NCI-H187 (cell line): ENCODE measurements at regions not wholly inside any gene's neighbourhood (a gene's known extent, or its start where the extent isn't known, plus 50 kb on each side); places are given as distances from the start of the nearest gene placed in this dataset.

Source experiments
- DNase-seq, 2 experiments: peaks; one replicate each; lab custom pipeline; 2025; lab: John Stamatoyannopoulos, UW

DNA sequence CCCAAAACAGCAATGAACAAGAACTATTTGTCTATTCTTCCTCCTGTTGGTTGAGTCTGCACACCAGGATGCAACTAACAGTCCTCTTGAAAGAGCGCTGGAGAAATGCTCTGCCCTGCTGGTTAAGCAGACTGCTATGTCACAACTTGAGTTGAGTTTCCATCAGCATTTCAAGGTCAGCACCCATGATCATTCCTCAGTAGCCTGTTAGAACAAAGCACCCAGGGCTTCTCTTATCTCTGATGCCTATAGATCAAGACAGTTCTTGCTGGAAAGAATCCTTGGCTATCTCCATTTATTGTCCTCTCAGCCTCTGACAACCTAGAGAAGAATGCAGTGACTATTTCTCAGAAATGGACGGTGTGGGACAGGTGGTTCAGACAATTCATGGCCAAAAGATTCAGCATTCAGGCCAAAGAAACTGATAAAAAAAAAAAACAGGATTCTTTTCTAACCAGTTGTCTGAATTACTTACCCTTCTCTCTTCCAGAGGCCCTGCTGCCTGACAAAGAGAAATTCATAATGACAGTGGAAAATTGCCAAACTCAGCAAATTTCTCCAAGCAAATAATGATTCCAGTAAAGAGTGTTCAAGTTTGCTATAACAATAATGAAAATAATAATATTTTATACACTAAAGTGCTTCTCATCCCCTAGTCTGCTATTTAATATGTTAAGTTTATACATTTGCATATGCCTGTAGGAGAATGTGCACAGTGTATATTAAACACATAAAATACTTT is 306.7 kb downstream of the EMP1 start:
- no peak for DNase-seq

DNA sequence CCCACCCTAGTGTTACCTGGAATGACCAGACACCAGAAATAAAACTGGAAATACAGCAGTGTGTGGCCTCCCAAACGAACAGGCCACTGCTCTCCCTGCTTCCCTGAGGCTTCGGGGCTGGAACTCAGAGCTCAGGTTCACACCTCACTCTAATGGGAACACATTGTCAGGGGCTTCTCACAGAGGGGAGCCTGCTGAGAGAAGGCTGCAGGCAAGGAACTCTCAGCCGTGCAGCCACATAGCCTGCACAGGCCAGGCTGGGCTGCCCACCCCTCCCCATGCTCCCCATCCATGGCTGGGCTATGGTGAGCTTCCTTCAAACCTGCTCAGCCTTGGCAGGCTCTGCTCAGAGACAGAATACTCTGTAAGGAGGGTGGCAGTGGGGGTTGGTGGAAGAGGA is 302.5 kb downstream of the EMP1 start:
- DNase-seq: no peak

DNA sequence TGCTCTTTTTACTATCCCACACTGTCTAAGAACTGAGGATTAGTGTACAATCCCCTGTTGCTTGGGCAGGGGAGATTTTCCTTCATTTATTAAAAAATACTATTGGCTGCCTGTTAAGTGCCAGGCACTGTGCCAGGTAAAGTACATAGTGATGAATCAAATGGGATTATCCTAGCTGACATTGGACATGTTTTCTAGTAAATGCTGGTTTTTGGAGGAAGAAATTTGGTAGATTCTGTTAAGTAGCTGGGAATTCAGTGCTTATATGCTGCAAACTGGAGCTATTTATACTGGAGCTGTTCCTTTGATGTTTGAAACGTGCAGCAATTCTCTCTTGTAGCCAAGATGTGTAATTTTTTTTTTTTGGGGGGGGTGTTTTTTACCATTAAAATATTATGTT is 299.6 kb downstream of the EMP1 start:
- no peak for DNase-seq

DNA sequence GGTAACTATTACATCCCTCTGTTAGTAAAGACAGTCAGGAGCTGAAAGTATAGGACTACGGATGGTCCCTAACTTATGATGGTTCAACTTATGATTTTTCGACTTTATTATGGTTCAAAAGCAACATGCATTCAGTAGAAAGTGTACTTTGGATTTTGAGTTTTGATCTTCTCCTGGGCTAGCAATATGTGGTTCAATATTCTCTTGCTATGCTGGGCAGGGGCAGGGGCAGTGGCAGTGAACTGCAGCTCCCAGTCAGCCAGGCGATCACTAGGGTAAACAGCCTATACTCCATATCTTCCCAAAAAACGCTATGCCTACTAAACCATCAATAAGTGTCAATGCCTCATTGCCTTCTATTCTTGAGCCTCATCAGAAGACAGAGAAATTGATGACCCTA is 292.7 kb downstream of the EMP1 start:
- no peak for DNase-seq

- DNase-seq: no peak
Measured at GRCh38 chr12:13487326-13487725, 290.8 kb downstream of the EMP1 start.

DNA sequence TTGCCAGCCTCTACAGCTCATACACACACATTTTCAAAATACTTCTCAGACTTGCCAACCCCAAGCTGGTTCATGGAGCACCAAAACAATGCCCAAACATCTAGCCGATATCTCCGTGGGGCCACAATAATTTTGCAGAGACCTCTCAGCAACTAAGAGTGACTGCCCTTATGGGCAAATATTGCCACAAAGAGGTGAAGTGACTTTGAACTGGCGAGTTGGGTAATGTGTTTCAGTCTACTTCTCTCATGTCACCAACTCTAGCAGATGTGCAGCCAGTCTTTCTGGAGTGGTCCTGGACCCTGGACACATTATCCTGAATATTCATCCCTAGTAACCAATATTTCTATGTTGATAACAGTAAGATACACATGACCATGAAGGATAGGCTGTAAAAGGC is 290.3 kb downstream of the EMP1 start:
- DNase-seq: no peak

DNA sequence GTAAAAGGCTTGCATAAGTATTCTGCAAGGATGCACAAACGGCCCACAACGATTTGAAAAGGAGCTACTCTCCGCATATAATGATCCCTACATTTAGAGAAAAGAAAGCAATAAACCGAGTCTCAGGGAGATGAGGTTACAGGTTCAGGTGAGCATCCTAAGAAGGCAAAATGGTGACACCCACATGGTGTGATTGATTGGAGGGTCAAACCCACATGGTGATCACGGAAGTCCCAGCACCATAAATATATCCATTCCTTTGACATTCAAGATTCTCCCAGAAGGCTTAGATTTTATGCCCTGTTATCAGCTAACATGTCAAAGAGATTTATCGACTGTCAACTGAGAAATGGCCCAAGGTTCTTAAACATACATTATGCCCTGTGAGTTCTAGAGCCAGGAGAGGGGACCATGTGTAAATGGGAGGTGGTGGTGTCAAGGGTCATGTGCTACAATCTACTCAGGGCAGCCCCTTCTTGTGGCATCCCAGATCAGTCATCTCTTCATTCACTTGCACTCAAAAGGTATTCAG is 282.2 kb downstream of the EMP1 start:
- no peak for DNase-seq

DNA sequence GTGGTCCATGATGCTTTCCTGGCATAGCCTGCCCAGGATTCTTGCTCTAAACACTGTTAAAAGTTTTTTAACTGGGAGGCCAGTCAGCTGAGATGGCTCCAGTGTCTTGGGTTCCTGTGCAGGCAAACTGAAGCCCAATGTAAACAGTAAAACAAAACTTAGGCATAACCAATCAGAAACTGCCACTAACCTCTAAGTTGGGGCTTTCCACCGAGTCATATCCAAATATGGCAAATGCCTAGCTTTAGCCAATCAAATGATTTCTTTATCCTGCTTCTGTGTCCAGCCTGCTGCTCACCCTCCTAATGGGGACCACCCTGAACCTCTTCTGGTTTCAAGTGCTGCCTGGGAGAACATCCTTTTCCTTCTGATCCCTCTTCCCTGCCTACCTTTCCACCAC is 277.9 kb downstream of the EMP1 start:
- no peak for DNase-seq

GRCh38 chr12:13472690-13473089 is 276.2 kb downstream of the EMP1 start:
- DNase-seq: no peak

DNA sequence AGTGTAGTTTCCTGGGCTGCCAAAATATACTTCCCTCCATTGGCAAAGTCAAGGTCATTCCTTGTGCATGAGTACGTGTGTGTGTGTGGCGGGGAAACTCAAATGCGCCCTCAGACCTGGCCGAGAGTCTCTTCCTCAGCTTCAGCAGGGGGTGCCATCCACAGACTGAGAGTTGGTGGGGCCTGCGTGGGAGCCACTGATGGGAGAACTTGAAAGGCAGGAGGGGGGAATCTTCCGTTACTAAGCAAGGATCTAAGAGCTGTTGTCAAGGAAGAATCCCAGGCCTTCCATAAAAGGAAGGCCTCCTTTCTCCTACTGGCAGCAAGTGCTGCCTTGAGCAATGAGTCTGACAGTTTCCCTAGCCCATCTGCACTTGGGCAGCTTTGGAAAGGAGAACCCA is 274.9 kb downstream of the EMP1 start:
- no peak for DNase-seq

DNA sequence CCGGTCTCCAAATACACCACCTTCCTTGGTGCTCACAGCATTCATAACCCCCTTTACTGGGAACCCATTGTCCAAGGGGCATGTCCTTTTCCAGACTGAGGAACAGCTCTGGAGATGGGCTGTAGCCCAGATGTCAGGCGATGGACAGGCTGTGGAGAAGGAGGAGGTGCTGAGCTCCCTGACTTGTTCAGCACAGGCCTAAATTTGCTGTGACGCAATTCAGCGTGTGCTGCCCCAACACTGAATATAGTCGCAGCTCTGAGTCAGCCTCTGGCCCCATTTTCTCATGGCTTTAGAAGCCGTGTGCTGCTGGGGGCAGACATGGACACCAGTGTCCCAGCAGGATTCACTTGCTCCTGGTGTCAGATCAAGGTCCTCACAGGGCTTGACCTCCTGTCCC is 269.1 kb downstream of the EMP1 start:
- no peak for DNase-seq

GRCh38 chr12:13463189-13463588 is 266.7 kb downstream of the EMP1 start:
- no peak for DNase-seq

DNA sequence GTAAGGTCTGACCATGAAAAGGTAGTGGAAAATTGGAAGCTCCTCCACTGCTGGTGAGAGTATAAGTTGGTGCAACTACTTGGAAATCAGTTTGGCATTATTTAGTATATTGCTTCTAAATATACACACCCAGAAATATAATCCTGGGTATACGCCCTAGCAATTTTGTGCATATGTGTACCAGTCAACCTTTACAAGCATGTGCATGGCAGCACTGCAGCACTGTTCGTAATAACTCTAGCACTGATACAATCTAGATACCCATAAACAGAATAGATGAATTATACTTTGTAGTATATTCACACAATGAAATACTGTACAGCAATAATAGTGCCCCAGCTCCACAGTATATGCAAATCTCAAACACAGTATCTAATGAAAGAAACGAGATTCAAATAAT is 265.9 kb downstream of the EMP1 start:
- no peak for DNase-seq

GRCh38 chr12:13455778-13456144 is 259.2 kb downstream of the EMP1 start:
- DNase-seq: no peak

- peak; percentile 60 to 75 for DNase-seq
Measured at GRCh38 chr12:13454991-13455777, 258.7 kb downstream of the EMP1 start.

- DNase-seq: peak; percentile 41 to 58
Measured at GRCh38 chr12:13452955-13453570, 256.5 kb downstream of the EMP1 start.

DNA sequence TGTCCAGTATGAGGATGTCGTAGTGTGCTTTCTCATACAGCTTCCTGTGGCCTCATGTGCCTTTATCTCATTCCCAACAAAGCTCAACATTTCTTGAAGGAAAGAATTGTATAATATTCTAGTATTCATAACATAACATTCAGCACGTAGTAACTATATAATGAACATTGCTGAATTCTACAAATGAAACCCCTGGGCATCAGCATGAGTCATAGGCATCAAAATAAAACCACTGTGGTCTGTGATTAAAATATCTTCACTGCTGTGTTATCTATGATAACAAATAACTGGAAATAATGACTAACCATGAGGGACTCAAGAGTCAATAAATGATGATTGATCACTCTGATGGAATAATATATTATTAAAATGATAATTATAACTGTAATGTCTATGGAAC is 255.2 kb downstream of the EMP1 start:
- DNase-seq: no peak

DNA sequence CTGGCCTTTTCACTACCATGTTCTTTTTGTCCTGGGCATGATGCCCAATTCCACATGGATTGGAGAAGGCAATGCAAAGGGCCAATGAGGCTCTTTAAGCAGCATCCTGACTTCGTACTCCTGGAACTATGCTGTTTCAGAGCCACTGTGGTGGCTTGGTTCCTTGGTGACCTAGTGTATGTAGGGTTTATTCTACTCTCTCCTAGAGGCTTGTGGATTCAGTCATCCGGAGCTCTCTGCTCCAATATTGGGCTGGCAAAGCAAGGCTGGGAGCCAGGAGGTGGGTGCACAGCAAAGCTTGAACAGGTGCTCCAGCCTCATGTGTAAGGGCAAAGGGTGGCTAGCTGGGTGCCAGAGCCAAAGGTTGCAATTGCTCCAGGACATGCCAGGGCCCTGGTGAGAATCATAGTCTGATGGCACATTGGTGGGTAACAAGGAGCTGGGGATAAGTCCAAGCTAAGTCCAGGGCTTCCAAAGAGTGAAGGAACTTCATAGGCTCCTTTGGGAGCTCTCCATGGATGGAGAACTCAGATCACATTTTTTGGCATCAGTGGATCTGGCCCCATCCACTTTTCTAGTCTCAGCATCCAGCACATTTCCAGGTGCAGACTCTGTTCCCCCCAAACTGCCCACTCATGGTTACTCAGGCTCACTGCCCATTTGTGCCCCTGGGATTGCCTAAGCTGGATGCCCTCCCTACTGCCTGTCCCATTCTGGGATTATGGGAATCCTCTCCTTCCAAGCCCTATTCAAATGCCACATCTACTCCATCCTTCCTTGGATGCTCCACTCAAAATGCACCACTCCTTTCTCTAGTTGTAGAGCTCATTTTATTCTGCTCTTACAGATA is 253.9 kb downstream of the EMP1 start:
- DNase-seq: no peak

GRCh38 chr12:13444076-13444475 is 247.6 kb downstream of the EMP1 start:
- no peak for DNase-seq

DNA sequence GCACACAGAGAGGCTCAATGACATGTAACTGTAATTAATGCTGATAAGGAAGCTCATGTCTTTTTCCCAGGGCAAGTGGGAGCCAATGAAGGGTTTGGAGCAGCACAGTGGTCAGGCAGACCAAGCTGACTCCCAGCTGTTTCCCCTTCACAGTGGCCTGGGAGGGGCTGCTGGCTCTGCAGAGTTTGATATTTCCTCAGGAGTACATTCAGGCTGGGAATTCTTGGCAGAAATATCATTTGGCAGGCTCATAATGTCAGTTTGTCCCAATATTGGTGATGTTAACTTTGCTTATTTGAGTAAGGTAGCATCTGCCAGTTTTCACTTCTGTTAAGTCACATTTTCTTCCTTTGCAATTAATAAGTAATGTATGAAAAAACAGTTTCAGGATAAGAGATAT is 247.0 kb downstream of the EMP1 start:
- no peak for DNase-seq

- DNase-seq: no peak
Measured at GRCh38 chr12:13443028-13443427, 246.5 kb downstream of the EMP1 start.

- DNase-seq: no peak
Measured at GRCh38 chr12:13442457-13442856, 245.9 kb downstream of the EMP1 start.
